H9 (cell line): ENCODE measurements at regions not wholly inside any gene's neighbourhood (a gene's known extent, or its start where the extent isn't known, plus 50 kb on each side); places are given as distances from the start of the nearest gene placed in this dataset.

Experiments used
- DNase-seq: peaks from one replicate; pipeline ENCODE4 v3.0.0-alpha.2; 2017
- H2AFZ ChIP-seq: one replicate; pipeline ENCODE4 v1.6.1; 2013; ENCODE audit warnings: mild to moderate bottlenecking, low read length, control low read depth, moderate library complexity
- H2AK5ac ChIP-seq: 2 replicates; pipeline ENCODE4 v1.6.1; 2013; ENCODE audit warnings: low read length, control low read depth, mixed read lengths; ENCODE audit not compliant: insufficient read length
- H2BK120ac ChIP-seq: one replicate; pipeline ENCODE4 v1.6.1; 2013; ENCODE audit warnings: low read depth, mild to moderate bottlenecking, low read length, control low read depth, inconsistent platforms; ENCODE audit not compliant: poor library complexity, severe bottlenecking
- H2BK12ac ChIP-seq: 2 replicates; pipeline ENCODE4 v1.6.1; 2013; ENCODE audit warnings: low read length, control low read depth, mixed read lengths, low read depth; ENCODE audit not compliant: insufficient read length
- H2BK15ac ChIP-seq: 2 replicates; pipeline ENCODE4 v1.6.1; 2013; ENCODE audit warnings: low read depth, low read length, control low read depth
- H2BK20ac ChIP-seq: one replicate; pipeline ENCODE4 v1.6.1; 2013; ENCODE audit warnings: low read depth, mild to moderate bottlenecking, low read length, control low read depth, inconsistent platforms; ENCODE audit not compliant: poor library complexity, severe bottlenecking
- H2BK5ac ChIP-seq: 2 replicates; pipeline ENCODE4 v1.6.1; 2013; ENCODE audit warnings: low read length, control low read depth, mixed read lengths; ENCODE audit not compliant: insufficient read length
- H3K14ac ChIP-seq: 2 replicates; pipeline ENCODE4 v1.6.1; 2013; ENCODE audit warnings: low read length, control low read depth; ENCODE audit not compliant: insufficient read depth
- H3K18ac ChIP-seq: 2 replicates; pipeline ENCODE4 v1.6.1; 2013; ENCODE audit warnings: low read depth, mild to moderate bottlenecking, mixed read lengths, low read length, control low read depth; ENCODE audit not compliant: insufficient read length
- H3K23ac ChIP-seq: 2 replicates; pipeline ENCODE4 v1.6.1; 2013; ENCODE audit warnings: low read length, control low read depth, mixed read lengths, low read depth; ENCODE audit not compliant: insufficient read length
- H3K23me2 ChIP-seq: 2 replicates; pipeline ENCODE4 v1.6.1; 2013; ENCODE audit warnings: low read depth, mild to moderate bottlenecking, mixed read lengths, low read length, control low read depth; ENCODE audit not compliant: insufficient read length, poor library complexity, severe bottlenecking
- H3K27ac ChIP-seq: 2 replicates; pipeline ENCODE4 v1.5.1; 2013; ENCODE audit warnings: low read length, control low read depth, mixed read lengths, low read depth; ENCODE audit not compliant: insufficient read length
- H3K27me3 ChIP-seq: 2 replicates; pipeline ENCODE4 v1.6.1; 2013; ENCODE audit warnings: low read length, control low read depth, inconsistent platforms; ENCODE audit not compliant: insufficient read depth
- H3K4ac ChIP-seq: 2 replicates; pipeline ENCODE4 v1.6.1; 2013; ENCODE audit warnings: low read depth, mild to moderate bottlenecking, control low read depth, inconsistent platforms, low read length, moderate library complexity
- H3K4me1 ChIP-seq: 2 replicates; pipeline ENCODE4 v1.6.1; 2013; ENCODE audit warnings: low read length, control low read depth, inconsistent platforms; ENCODE audit not compliant: insufficient read depth
- H3K4me2 ChIP-seq: 2 replicates; pipeline ENCODE4 v1.6.1; 2013; ENCODE audit warnings: low read length, control low read depth, mixed read lengths; ENCODE audit not compliant: insufficient read length, insufficient read depth
- H3K56ac ChIP-seq: 2 replicates; pipeline ENCODE4 v1.6.1; 2013; ENCODE audit warnings: low read depth, mild to moderate bottlenecking, mixed read lengths, low read length, control low read depth; ENCODE audit not compliant: insufficient read length
- H3K79me1 ChIP-seq: 2 replicates; pipeline ENCODE4 v1.6.1; 2013; ENCODE audit warnings: low read depth, mild to moderate bottlenecking, moderate library complexity, low read length, control low read depth, inconsistent platforms; ENCODE audit not compliant: insufficient read depth, poor library complexity, severe bottlenecking
- H3K79me2 ChIP-seq: 2 replicates; pipeline ENCODE4 v1.6.1; 2013; ENCODE audit warnings: low read length, control low read depth, inconsistent platforms; ENCODE audit not compliant: insufficient read depth
- H3K9ac ChIP-seq: 2 replicates; pipeline ENCODE4 v1.6.1; 2013; ENCODE audit warnings: low read length, control low read depth, mixed read lengths; ENCODE audit not compliant: insufficient read length; ENCODE audit errors: extremely low read depth
- H3K9me3 ChIP-seq: one replicate; pipeline ENCODE4 v1.6.1; 2013; ENCODE audit warnings: low read depth, low read length, inconsistent platforms; ENCODE audit not compliant: control insufficient read depth
- H3T11ph ChIP-seq: one replicate; pipeline ENCODE4 v1.6.1; 2013; ENCODE audit warnings: mild to moderate bottlenecking, low read length, control low read depth, inconsistent platforms
- H4K20me1 ChIP-seq: one replicate; pipeline ENCODE4 v1.6.1; 2013; ENCODE audit not compliant: control insufficient read depth, insufficient read length, insufficient read depth
- H4K5ac ChIP-seq: 2 replicates; pipeline ENCODE4 v1.6.1; 2013; ENCODE audit warnings: low read depth, mild to moderate bottlenecking, mixed read lengths, low read length, control low read depth; ENCODE audit not compliant: insufficient read length
- H4K8ac ChIP-seq: replicated peaks from 2 replicates; pipeline ENCODE4 v1.6.1; 2013; ENCODE audit warnings: low read length, control low read depth, mixed read lengths, low read depth; ENCODE audit not compliant: insufficient read length
- H4K91ac ChIP-seq: 2 replicates; pipeline ENCODE4 v1.6.1; 2013; ENCODE audit warnings: low read depth, mild to moderate bottlenecking, moderate library complexity, mixed read lengths, low read length, control low read depth; ENCODE audit not compliant: insufficient read length
- H3K27ac Mint-ChIP-seq, 3 experiments: 2 replicates in 2 of 3; 3 replicates in 1 of 3; pipeline ENCODE4 v1.8.0; 2020 to 2021; ENCODE audit warnings: mixed read lengths in 3 of 3, mild to moderate bottlenecking in 1 of 3, moderate library complexity in 1 of 3
- H3K27me3 Mint-ChIP-seq: 2 replicates; pipeline ENCODE4 v1.8.0; 2021; ENCODE audit warnings: low read depth, mild to moderate bottlenecking, moderate library complexity, mixed read lengths
- H3K36me3 Mint-ChIP-seq, 3 experiments: 2 replicates in 2 of 3; 3 replicates in 1 of 3; pipeline ENCODE4 v1.8.0; 2020 to 2021; ENCODE audit warnings: low read depth in 3 of 3, mixed read lengths in 3 of 3; ENCODE audit not compliant: insufficient read depth in 1 of 3
- H3K4me1 Mint-ChIP-seq, 2 experiments: 2 replicates each; pipeline ENCODE4 v1.8.0; 2020; ENCODE audit warnings: mixed read lengths in 2 of 2
- H3K4me3 Mint-ChIP-seq, 2 experiments: 2 replicates in 1 of 2; 3 replicates in 1 of 2; pipeline ENCODE4 v1.8.0; 2020 to 2021; ENCODE audit warnings: mild to moderate bottlenecking in 2 of 2, mixed read lengths in 2 of 2, moderate library complexity in 1 of 2
- H3K9me3 Mint-ChIP-seq, 2 experiments: 2 replicates in 1 of 2; 3 replicates in 1 of 2; pipeline ENCODE4 v1.8.0; 2020; ENCODE audit warnings: mild to moderate bottlenecking in 2 of 2, mixed read lengths in 2 of 2, moderate library complexity in 1 of 2
- CTCF ChIP-seq: fragments of 200-600 bp; sonication (generic); conservative IDR thresholded peaks from 3 replicates; pipeline ENCODE4 v1.8.0; 2021; ENCODE audit warnings: antibody characterized with exemption, mild to moderate bottlenecking
- WGBS: extraction: QIAGEN DNeasy Blood & Tissue Kit; methylation state at CpG from one replicate; pipeline ENCODE4 v1.1.7; 2013; ENCODE audit warnings: missing lambda C conversion rate, low lambda C conversion rate, mixed read lengths; ENCODE audit not compliant: insufficient read length; ENCODE audit errors: extremely low coverage; 5-methylcytosine and 5-hydroxymethylcytosine counted together

GRCh38 chr20:43262341-43262740 lies 72.6 kb upstream of the PTPRT start:
- Mint-ChIP-seq H3K36me3 (no peaks in the 10 kb centered on the region; a peak in 1 of 7 replicates), H3K4me3 (no peak overlapping the region), H3K9me3 (peaks cover 8% of the 10 kb centered on the region in 2 experiments; a peak in 4 of 5 replicates), H3K4me1 (peaks cover 0 to 4% of the 10 kb centered on the region in 2 experiments; a peak in 2 of 4 replicates), H3K27ac (no peak overlapping the region), H3K27me3 (peaks cover 13% of the 10 kb centered on the region)
- H3K4me2 ChIP-seq: no peak overlapping the region
- H3K27me3 ChIP-seq: no peaks in the 10 kb centered on the region
- no peak for DNase-seq
- no peak overlapping the region for H2BK120ac ChIP-seq
- 0 out of 2 replicates have a peak overlapping the region, but pooled peaks have one; percentile 22 for H3K14ac ChIP-seq
- H3K4me1 ChIP-seq: no peaks in the 10 kb centered on the region
- H3K23ac ChIP-seq: no peak overlapping the region
- H2BK12ac ChIP-seq: no peak overlapping the region
- no peak overlapping the region for H2BK20ac ChIP-seq
- H3K56ac ChIP-seq: no peak overlapping the region
- no peak for TF ChIP-seq CTCF
- no peaks in the 10 kb centered on the region for H3K79me2 ChIP-seq
- no peak overlapping the region for H3K4ac ChIP-seq
- no peak overlapping the region for H4K8ac ChIP-seq
- no peak overlapping the region for H4K91ac ChIP-seq
- no CpG with 5 or more reads among the region's 8 CpGs for WGBS
- H3K9me3 ChIP-seq: peaks cover 6% of the 10 kb centered on the region
- H3K27ac ChIP-seq: no peak overlapping the region
- H3K18ac ChIP-seq: no peak overlapping the region
- H2BK5ac ChIP-seq: no peak overlapping the region
- no peaks in the 10 kb centered on the region for H3K79me1 ChIP-seq
- no peaks in the 10 kb centered on the region for H4K20me1 ChIP-seq
- H4K5ac ChIP-seq: no peak overlapping the region
- H2BK15ac ChIP-seq: no peak overlapping the region
- no peak overlapping the region for H2AK5ac ChIP-seq
- H3K9ac ChIP-seq: no peak overlapping the region
- no peak overlapping the region for H3T11ph ChIP-seq
- no peaks in the 10 kb centered on the region for H3K23me2 ChIP-seq
- no peak overlapping the region for H2AFZ ChIP-seq
